Osteoblast (primary cell): ENCODE measurements at regions not wholly inside any gene's neighbourhood (a gene's known extent, or its start where the extent isn't known, plus 50 kb on each side); places are given as distances from the start of the nearest gene placed in this dataset.

Source experiments
- DNase-seq: peaks from one replicate; pipeline ENCODE4 v3.0.0; 2011; ENCODE audit warnings: low spot score, mixed read lengths; ENCODE audit not compliant: insufficient read length; ENCODE audit errors: missing footprints
- H2AFZ ChIP-seq: 2 replicates; pipeline ENCODE4 v1.6.0; 2011; ENCODE audit warnings: mild to moderate bottlenecking, low read length
- H3K27ac ChIP-seq: 2 replicates; pipeline ENCODE4 v1.5.1; 2011; ENCODE audit warnings: mild to moderate bottlenecking, low read depth, low read length, moderate library complexity
- H3K27me3 ChIP-seq: 2 replicates; pipeline ENCODE4 v1.6.0; 2012; ENCODE audit warnings: mild to moderate bottlenecking, control low read depth, inconsistent platforms, low read length, moderate library complexity; ENCODE audit not compliant: insufficient read depth
- H3K36me3 ChIP-seq: 2 replicates; pipeline ENCODE4 v1.5.1; 2011; ENCODE audit warnings: mild to moderate bottlenecking, low read length, control low read depth, moderate library complexity; ENCODE audit not compliant: insufficient read depth
- H3K4me1 ChIP-seq: 2 replicates; pipeline ENCODE4 v1.5.1; 2011; ENCODE audit warnings: mild to moderate bottlenecking, low read length, control low read depth, moderate library complexity; ENCODE audit not compliant: insufficient read depth
- H3K4me2 ChIP-seq: 2 replicates; pipeline ENCODE4 v1.6.0; 2011; ENCODE audit warnings: mild to moderate bottlenecking, low read length; ENCODE audit not compliant: insufficient read depth
- H3K4me3 ChIP-seq: fragments of 200-600 bp; sonication (generic); 3 replicates; pipeline ENCODE4 v1.5.1; 2012; ENCODE audit warnings: mild to moderate bottlenecking, low read length, inconsistent platforms; ENCODE audit not compliant: insufficient read depth
- H3K79me2 ChIP-seq: 2 replicates; pipeline ENCODE4 v1.6.0; 2012; ENCODE audit warnings: mild to moderate bottlenecking, low read length, control low read depth, inconsistent platforms; ENCODE audit not compliant: insufficient read depth
- H3K9me3 ChIP-seq: 2 replicates; pipeline ENCODE4 v1.5.1; 2011; ENCODE audit warnings: low read depth, low read length, control low read depth
- H4K20me1 ChIP-seq: 2 replicates; pipeline ENCODE4 v1.6.0; 2012; ENCODE audit warnings: mild to moderate bottlenecking, low read length, control low read depth; ENCODE audit not compliant: insufficient read depth
- TF ChIP-seq, protein P1 (sequence below): IDR thresholded peaks from 2 replicates; pipeline ENCODE4 v1.5.1; 2011; ENCODE audit warnings: mild to moderate bottlenecking, low read depth, low read length, moderate library complexity; ENCODE audit errors: extremely low read depth

DNA sequence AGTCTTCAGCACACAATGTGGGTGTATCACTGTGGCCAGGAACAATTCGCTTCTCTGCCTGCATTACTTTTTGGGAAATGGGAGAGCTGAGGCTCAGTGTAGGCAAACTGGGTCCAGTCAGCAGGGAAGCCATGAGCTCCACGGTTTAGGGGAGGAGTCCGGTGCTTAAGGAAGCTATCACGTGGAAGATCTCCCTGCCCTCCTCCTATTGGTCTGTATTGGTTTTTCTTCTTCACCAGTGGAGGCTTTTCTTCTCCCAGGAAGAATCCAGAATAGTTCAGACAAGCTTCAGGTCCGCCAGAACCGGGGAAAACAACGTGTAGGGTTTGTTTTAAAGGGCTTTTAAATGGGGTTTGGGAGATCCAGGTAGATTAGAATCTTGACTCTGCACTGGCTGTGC, 156.2 kb upstream of the CAMK1G start:
- no peaks in the 10 kb centered on the region for H3K9me3 ChIP-seq
- H3K79me2 ChIP-seq = no peaks in the 10 kb centered on the region
- H3K4me2 ChIP-seq = no peak overlapping the region
- H3K27me3 ChIP-seq = no peaks in the 10 kb centered on the region
- no peak overlapping the region for H3K4me3 ChIP-seq
- no peaks in the 10 kb centered on the region for H4K20me1 ChIP-seq
- TF ChIP-seq, protein P1, sequence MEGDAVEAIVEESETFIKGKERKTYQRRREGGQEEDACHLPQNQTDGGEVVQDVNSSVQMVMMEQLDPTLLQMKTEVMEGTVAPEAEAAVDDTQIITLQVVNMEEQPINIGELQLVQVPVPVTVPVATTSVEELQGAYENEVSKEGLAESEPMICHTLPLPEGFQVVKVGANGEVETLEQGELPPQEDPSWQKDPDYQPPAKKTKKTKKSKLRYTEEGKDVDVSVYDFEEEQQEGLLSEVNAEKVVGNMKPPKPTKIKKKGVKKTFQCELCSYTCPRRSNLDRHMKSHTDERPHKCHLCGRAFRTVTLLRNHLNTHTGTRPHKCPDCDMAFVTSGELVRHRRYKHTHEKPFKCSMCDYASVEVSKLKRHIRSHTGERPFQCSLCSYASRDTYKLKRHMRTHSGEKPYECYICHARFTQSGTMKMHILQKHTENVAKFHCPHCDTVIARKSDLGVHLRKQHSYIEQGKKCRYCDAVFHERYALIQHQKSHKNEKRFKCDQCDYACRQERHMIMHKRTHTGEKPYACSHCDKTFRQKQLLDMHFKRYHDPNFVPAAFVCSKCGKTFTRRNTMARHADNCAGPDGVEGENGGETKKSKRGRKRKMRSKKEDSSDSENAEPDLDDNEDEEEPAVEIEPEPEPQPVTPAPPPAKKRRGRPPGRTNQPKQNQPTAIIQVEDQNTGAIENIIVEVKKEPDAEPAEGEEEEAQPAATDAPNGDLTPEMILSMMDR = no peak
- no peak overlapping the region for H2AFZ ChIP-seq
- H3K27ac ChIP-seq = no peak overlapping the region
- H3K4me1 ChIP-seq = no peaks in the 10 kb centered on the region
- no peaks in the 10 kb centered on the region for H3K36me3 ChIP-seq
- DNase-seq = no peak

DNA sequence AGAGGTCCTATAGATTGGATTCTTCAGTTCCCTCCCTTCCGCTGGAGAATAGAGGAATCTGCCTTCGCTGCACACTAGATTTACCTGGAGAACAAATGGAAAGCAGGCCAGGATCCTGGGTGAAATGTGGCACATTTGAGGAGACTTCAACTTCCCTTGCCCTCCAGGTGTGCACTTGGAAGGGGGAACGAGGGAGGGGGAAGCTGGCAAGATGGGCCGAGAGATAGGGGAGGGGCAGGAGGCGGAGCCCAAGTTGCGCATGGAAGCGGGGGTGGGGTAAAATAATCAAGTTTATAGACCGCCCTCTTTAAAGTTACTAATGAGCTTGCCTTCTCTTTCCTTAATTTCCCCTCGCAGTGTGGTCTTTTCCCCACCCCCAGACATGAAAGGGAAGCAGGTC, 155.7 kb upstream of the CAMK1G start:
- Histone ChIP-seq H3K27me3 (no peaks in the 10 kb centered on the region), H3K4me3 (no peak overlapping the region), H3K79me2 (no peaks in the 10 kb centered on the region), H3K36me3 (no peaks in the 10 kb centered on the region), H3K4me1 (no peaks in the 10 kb centered on the region), H3K4me2 (no peak overlapping the region), H2AFZ (no peak overlapping the region), H3K9me3 (no peaks in the 10 kb centered on the region), H3K27ac (no peak overlapping the region), H4K20me1 (no peaks in the 10 kb centered on the region)
- TF ChIP-seq, protein P1 = no peak
- DNase-seq = no peak

DNA sequence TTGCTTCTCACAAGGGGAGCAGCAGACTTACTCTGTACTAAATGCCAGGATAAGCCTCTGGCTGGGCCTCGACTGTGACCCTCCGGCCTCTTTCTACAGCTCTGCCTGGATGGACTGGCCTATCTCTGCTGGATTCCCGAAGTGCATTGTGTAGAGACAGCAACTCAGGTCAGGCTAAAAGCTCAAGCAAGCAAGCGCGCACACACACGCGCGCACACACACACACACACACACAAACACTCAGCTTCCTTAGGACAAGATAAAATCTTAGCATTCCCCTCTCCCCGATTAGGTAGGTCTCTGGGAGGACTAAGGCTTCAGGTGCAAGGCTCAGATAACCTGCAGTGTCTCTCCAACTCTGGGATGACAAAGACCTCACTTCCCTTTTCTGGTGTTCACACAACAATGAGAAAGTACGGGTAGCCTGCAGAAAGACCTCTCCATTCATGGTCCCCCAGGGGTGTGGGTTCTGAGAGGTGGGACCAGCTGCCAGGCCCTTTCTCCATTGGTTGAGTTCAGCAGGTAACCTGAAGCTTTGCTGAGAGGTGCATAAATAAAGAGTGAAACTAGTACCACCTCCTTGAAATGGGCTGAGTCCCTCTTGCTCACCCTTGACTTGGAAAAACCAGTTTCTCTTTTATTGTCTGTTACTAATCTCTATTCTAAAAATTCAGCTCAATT, 155.1 kb upstream of the CAMK1G start:
- Histone ChIP-seq H3K36me3 (no peaks in the 10 kb centered on the region), H3K79me2 (no peaks in the 10 kb centered on the region), H3K4me1 (peaks cover 4% of the 10 kb centered on the region), H3K4me2 (no peak overlapping the region), H2AFZ (no peak overlapping the region), H4K20me1 (no peaks in the 10 kb centered on the region), H3K9me3 (no peaks in the 10 kb centered on the region), H3K27me3 (no peaks in the 10 kb centered on the region), H3K4me3 (no peak overlapping the region), H3K27ac (no peak overlapping the region)
- TF ChIP-seq, protein P1 = no peak
- no peak for DNase-seq

DNA sequence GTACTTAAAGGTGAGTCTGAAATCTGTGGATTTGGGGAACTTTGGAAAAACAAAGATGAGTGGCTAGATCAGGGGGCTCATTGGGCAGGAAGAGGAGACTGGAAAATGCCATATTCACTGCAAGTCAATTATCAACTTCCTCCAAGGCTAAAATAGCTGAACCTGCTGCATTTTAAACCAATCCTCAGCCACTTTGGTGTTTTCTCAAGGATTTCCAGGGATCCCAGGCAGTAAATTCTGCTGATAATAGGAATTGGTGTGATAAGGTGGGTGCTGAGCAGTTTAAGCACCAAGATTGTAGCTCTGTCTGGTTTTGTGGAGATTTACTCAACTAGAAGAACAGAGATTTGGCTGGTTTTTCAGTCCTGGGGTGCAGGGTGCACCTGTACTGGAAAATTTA, 153.9 kb upstream of the CAMK1G start:
- TF ChIP-seq, protein P1 = no peak
- H3K9me3 ChIP-seq = no peaks in the 10 kb centered on the region
- no peak overlapping the region for H3K27ac ChIP-seq
- no peak overlapping the region for H2AFZ ChIP-seq
- no peak for DNase-seq
- H3K79me2 ChIP-seq = no peaks in the 10 kb centered on the region
- H3K4me1 ChIP-seq = peaks cover 17% of the 10 kb centered on the region
- no peaks in the 10 kb centered on the region for H3K36me3 ChIP-seq
- no peaks in the 10 kb centered on the region for H3K27me3 ChIP-seq
- H4K20me1 ChIP-seq = no peaks in the 10 kb centered on the region
- no peak overlapping the region for H3K4me3 ChIP-seq
- H3K4me2 ChIP-seq = no peak overlapping the region
